GM12878 (cell line): ENCODE measurements at regions not wholly inside any gene's neighbourhood (a gene's known extent, or its start where the extent isn't known, plus 50 kb on each side); places are given as distances from the start of the nearest gene placed in this dataset.

ENCODE experiments used
- ATAC-seq: fragments of 200-7000 bp; cut with Tn5 transposase; 3 replicates; pipeline ENCODE4 v1.9.1; 2020; ENCODE audit warnings: mild to moderate bottlenecking, moderate library complexity
- BruUV-seq: library from RNA; stranded (reverse); fragments of 400-500 nt; replicated peaks from 2 replicates; lab custom pipeline; 2021; lab: Mats Ljungman, UMichigan
- CTCF ChIA-PET: fragments of 300-600 bp; sonication (Branson Sonifier 250); formaldehyde crosslinking; extraction: SDS; loops from one replicate; lab custom pipeline; 2021; ENCODE audit warnings: inconsistent platforms; lab: Yijun Ruan, JAX
- POLR2A ChIA-PET: fragments of 350-600 bp; formaldehyde crosslinking; extraction: SDS; loops from one replicate; lab custom pipeline; 2021; ENCODE audit warnings: inconsistent platforms; lab: Charles Lee
- RAD21 ChIA-PET: fragments of 300-600 bp; sonication (Branson Sonifier 250); formaldehyde crosslinking; loops from one replicate; lab custom pipeline; 2023; ENCODE audit warnings: antibody characterized with exemption; ENCODE audit not compliant: unreplicated experiment; lab: Charles Lee
- SMC1A ChIA-PET: fragments of 300-600 bp; sonication (Branson Sonifier 250); formaldehyde crosslinking; loops from one replicate; lab custom pipeline; 2023; ENCODE audit not compliant: unreplicated experiment, uncharacterized antibody; lab: Charles Lee
- DNase-seq: peaks from one replicate; pipeline ENCODE4 v3.0.0-alpha.2; 2011; ENCODE audit warnings: low read depth, low spot score
- FAIRE-seq: peaks from 3 replicates; lab custom pipeline; 2011; peaks lifted over from hg19 to GRCh38; lab: Jason Lieb, UNC
- H2AFZ ChIP-seq: 2 replicates; pipeline ENCODE4 v1.6.0; 2011; ENCODE audit warnings: low read depth, low read length, control low read depth; ENCODE audit not compliant: control insufficient read depth
- H3K27ac ChIP-seq: 2 replicates; pipeline ENCODE4 v1.5.1; 2011; ENCODE audit warnings: control low read depth; ENCODE audit not compliant: control insufficient read depth, insufficient read depth
- H3K27me3 ChIP-seq, 2 experiments: replicated peaks in 1 of 2; 2 replicates each; pipeline versions ENCODE4 v1.6.0 to v1.6.1; 2011; ENCODE audit warnings: low read length in 1 of 2; ENCODE audit not compliant: control insufficient read depth in 2 of 2, insufficient read depth in 2 of 2
- H3K36me3 ChIP-seq, 2 experiments: 2 replicates each; pipeline ENCODE4 v1.5.1; 2011; ENCODE audit warnings: low read length in 1 of 2; ENCODE audit not compliant: control insufficient read depth in 2 of 2, insufficient read depth in 2 of 2
- H3K4me1 ChIP-seq: 2 replicates; pipeline ENCODE4 v1.6.1; 2011; ENCODE audit warnings: mild to moderate bottlenecking, low read length, moderate library complexity, mixed read lengths; ENCODE audit not compliant: control insufficient read depth, insufficient read depth
- H3K4me2 ChIP-seq: 2 replicates; pipeline ENCODE4 v1.6.0; 2011; ENCODE audit warnings: control low read depth; ENCODE audit not compliant: control insufficient read depth, insufficient read depth
- H3K4me3 ChIP-seq: fragments of 200-600 bp; sonication (generic); 2 replicates; pipeline ENCODE4 v1.5.1; 2016
- H3K79me2 ChIP-seq: 2 replicates; pipeline ENCODE4 v1.6.0; 2011; ENCODE audit warnings: low read length; ENCODE audit not compliant: control insufficient read depth, insufficient read depth
- H3K9ac ChIP-seq: 2 replicates; pipeline ENCODE4 v1.8.0; 2011; ENCODE audit warnings: low read length, control low read depth, mixed read lengths; ENCODE audit not compliant: control insufficient read depth, insufficient read depth
- H3K9me3 ChIP-seq: replicated peaks from 3 replicates; pipeline ENCODE4 v1.5.1; 2011; ENCODE audit warnings: mild to moderate bottlenecking, low read length; ENCODE audit not compliant: control insufficient read depth, insufficient read depth
- H4K20me1 ChIP-seq: 2 replicates; pipeline ENCODE4 v1.6.0; 2011; ENCODE audit not compliant: control insufficient read depth, insufficient read depth
- CBFB ChIP-seq: IDR thresholded peaks from 2 replicates; pipeline ENCODE4 v1.6.1; 2016; ENCODE audit warnings: antibody characterized with exemption, low read depth
- CHD4 ChIP-seq: fragments of 200-600 bp; sonication (generic); IDR thresholded peaks from 2 replicates; pipeline ENCODE4 v1.6.1; 2016; ENCODE audit warnings: mild to moderate bottlenecking
- CREM ChIP-seq: IDR thresholded peaks from 2 replicates; pipeline ENCODE4 v1.6.1; 2014; ENCODE audit warnings: antibody characterized with exemption, low read depth
- EP300 ChIP-seq, 2 experiments: fragments of 150-350 bp in 1 of 2; IDR thresholded peaks; 2 replicates each; pipeline ENCODE4 v1.6.1; 2011 to 2012; ENCODE audit warnings: low read depth in 2 of 2, low read length in 2 of 2, borderline replicate concordance in 1 of 2, improper control_type of control experiment in 1 of 2, inconsistent platforms in 1 of 2; ENCODE audit not compliant: control insufficient read depth in 1 of 2
- HDAC2 ChIP-seq: fragments of 200-600 bp; sonication (generic); IDR thresholded peaks from 2 replicates; pipeline ENCODE4 v1.6.1; 2017
- NFXL1 ChIP-seq: fragments of 450-650 bp; IDR thresholded peaks from 2 replicates; pipeline ENCODE4 v1.6.1; 2017; ENCODE audit warnings: antibody characterized with exemption, mild to moderate bottlenecking, borderline replicate concordance
- POLR2AphosphoS2 ChIP-seq: IDR thresholded peaks from 2 replicates; pipeline ENCODE4 v1.6.1; 2011; ENCODE audit warnings: low read depth, mild to moderate bottlenecking, low read length, improper control_type of control experiment, moderate library complexity
- RBBP5 ChIP-seq: fragments of 200-600 bp; sonication (generic); conservative IDR thresholded peaks from 2 replicates; pipeline ENCODE4 v1.6.1; 2016
- SMC3 ChIP-seq: IDR thresholded peaks from 2 replicates; pipeline ENCODE4 v1.6.1; 2011; ENCODE audit warnings: low read length, improper control_type of control experiment, borderline replicate concordance
- STAT3 ChIP-seq: IDR thresholded peaks from 2 replicates; pipeline ENCODE4 v1.6.1; 2011; ENCODE audit warnings: low read depth, low read length, improper control_type of control experiment
- TARDBP ChIP-seq: IDR thresholded peaks from 2 replicates; pipeline ENCODE4 v1.6.1; 2016; ENCODE audit warnings: borderline replicate concordance
- WGBS: methylation state at CpG from one replicate; pipeline ENCODE4 v1.1.6; 2016; ENCODE audit warnings: low lambda C conversion rate; ENCODE audit not compliant: insufficient replicate concordance, insufficient coverage; ENCODE audit errors: missing lambda C conversion rate; 5-methylcytosine and 5-hydroxymethylcytosine counted together
- in situ Hi-C: fragments of 300-500 bp; cut with MboI; formaldehyde crosslinking; loops from 9 replicates; pipeline ENCODE4 v1.14.3; 2018; ENCODE audit warnings: mixed read lengths
- intact Hi-C: fragments of 100-400 bp; cut with micrococcal nuclease; formaldehyde crosslinking; loops from one replicate; pipeline ENCODE4 v1.14.2; 2022; ENCODE audit not compliant: unreplicated experiment
- TF ChIP-seq, protein P1 (sequence below): fragments of 450-650 bp; IDR thresholded peaks from 2 replicates; pipeline ENCODE4 v1.6.1; 2017; ENCODE audit warnings: antibody characterized with exemption, mild to moderate bottlenecking, moderate library complexity
- TF ChIP-seq, protein P2 (sequence below): IDR thresholded peaks from 2 replicates; pipeline ENCODE4 v1.6.1; 2012; ENCODE audit warnings: low read depth, low read length, improper control_type of control experiment
- TF ChIP-seq, protein P3 (sequence below): fragments of 450-650 bp; IDR thresholded peaks from 2 replicates; pipeline ENCODE4 v1.6.1; 2017; ENCODE audit warnings: mild to moderate bottlenecking, moderate library complexity

DNA sequence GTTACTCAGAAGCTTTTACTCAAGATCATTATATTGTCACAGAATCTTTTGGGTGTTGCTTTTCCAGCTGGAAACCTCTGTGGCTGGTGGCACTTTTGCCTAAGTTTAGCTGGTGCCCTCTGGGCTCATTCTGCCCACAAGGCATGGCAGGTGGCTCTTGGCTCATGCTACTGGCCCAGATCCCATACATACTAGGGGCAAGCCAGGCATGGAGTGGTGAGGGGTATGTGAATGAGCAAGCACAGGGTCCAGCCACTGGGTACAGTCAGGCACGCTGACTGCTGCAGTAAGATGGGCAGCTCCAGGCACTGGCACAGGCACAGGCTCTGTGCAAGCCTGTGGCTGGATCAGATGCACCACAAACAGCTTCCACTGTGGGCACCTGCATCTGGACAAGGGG lies 375.0 kb upstream of the SEMA3C start:
- no peak overlapping the region for H2AFZ ChIP-seq
- CTCF ChIA-PET = no interaction called here
- intact Hi-C loops (no loop called here), in situ Hi-C loops (no loop called here)
- no peak overlapping the region for H3K27ac ChIP-seq
- H3K27me3 ChIP-seq = no peaks in the 10 kb centered on the region
- BruUV-seq = no TSS peak
- H3K79me2 ChIP-seq = no peaks in the 10 kb centered on the region
- SMC1A ChIA-PET = no interaction called here
- H3K9me3 ChIP-seq = no peaks in the 10 kb centered on the region
- no peak overlapping the region for H3K9ac ChIP-seq
- ATAC-seq (no peak), FAIRE-seq (no peak), DNase-seq (no peak)
- no peak overlapping the region for H3K4me2 ChIP-seq
- TF ChIP-seq RBBP5 (no peak), EP300 (IDR thresholded peaks at IDR 0.05; ENCODE audit: borderline replicate concordance in 1 of 2, control insufficient read depth in 1 of 2, low read depth in 2 of 2, low read length in 2 of 2) (no peak), TARDBP (no peak), NFXL1 (no peak), STAT3 (no peak), CBFB (no peak), HDAC2 (no peak), POLR2AphosphoS2 (no peak), CREM (no peak), CHD4 (no peak), SMC3 (no peak)
- TF ChIP-seq, protein P1, sequence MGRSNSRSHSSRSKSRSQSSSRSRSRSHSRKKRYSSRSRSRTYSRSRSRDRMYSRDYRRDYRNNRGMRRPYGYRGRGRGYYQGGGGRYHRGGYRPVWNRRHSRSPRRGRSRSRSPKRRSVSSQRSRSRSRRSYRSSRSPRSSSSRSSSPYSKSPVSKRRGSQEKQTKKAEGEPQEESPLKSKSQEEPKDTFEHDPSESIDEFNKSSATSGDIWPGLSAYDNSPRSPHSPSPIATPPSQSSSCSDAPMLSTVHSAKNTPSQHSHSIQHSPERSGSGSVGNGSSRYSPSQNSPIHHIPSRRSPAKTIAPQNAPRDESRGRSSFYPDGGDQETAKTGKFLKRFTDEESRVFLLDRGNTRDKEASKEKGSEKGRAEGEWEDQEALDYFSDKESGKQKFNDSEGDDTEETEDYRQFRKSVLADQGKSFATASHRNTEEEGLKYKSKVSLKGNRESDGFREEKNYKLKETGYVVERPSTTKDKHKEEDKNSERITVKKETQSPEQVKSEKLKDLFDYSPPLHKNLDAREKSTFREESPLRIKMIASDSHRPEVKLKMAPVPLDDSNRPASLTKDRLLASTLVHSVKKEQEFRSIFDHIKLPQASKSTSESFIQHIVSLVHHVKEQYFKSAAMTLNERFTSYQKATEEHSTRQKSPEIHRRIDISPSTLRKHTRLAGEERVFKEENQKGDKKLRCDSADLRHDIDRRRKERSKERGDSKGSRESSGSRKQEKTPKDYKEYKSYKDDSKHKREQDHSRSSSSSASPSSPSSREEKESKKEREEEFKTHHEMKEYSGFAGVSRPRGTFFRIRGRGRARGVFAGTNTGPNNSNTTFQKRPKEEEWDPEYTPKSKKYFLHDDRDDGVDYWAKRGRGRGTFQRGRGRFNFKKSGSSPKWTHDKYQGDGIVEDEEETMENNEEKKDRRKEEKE = no peak
- TF ChIP-seq, protein P2, sequence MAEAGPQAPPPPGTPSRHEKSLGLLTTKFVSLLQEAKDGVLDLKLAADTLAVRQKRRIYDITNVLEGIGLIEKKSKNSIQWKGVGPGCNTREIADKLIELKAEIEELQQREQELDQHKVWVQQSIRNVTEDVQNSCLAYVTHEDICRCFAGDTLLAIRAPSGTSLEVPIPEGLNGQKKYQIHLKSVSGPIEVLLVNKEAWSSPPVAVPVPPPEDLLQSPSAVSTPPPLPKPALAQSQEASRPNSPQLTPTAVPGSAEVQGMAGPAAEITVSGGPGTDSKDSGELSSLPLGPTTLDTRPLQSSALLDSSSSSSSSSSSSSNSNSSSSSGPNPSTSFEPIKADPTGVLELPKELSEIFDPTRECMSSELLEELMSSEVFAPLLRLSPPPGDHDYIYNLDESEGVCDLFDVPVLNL = no peak
- TF ChIP-seq, protein P3, sequence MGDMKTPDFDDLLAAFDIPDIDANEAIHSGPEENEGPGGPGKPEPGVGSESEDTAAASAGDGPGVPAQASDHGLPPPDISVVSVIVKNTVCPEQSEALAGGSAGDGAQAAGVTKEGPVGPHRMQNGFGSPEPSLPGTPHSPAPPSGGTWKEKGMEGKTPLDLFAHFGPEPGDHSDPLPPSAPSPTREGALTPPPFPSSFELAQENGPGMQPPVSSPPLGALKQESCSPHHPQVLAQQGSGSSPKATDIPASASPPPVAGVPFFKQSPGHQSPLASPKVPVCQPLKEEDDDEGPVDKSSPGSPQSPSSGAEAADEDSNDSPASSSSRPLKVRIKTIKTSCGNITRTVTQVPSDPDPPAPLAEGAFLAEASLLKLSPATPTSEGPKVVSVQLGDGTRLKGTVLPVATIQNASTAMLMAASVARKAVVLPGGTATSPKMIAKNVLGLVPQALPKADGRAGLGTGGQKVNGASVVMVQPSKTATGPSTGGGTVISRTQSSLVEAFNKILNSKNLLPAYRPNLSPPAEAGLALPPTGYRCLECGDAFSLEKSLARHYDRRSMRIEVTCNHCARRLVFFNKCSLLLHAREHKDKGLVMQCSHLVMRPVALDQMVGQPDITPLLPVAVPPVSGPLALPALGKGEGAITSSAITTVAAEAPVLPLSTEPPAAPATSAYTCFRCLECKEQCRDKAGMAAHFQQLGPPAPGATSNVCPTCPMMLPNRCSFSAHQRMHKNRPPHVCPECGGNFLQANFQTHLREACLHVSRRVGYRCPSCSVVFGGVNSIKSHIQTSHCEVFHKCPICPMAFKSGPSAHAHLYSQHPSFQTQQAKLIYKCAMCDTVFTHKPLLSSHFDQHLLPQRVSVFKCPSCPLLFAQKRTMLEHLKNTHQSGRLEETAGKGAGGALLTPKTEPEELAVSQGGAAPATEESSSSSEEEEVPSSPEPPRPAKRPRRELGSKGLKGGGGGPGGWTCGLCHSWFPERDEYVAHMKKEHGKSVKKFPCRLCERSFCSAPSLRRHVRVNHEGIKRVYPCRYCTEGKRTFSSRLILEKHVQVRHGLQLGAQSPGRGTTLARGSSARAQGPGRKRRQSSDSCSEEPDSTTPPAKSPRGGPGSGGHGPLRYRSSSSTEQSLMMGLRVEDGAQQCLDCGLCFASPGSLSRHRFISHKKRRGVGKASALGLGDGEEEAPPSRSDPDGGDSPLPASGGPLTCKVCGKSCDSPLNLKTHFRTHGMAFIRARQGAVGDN = no peak
- no peaks in the 10 kb centered on the region for H3K4me1 ChIP-seq
- RAD21 ChIA-PET = no interaction called here
- no peak overlapping the region for H3K4me3 ChIP-seq
- POLR2A ChIA-PET = no interaction called here
- 0% methylated on average over 1 of the region's 1 CpG for WGBS
- no peaks in the 10 kb centered on the region for H4K20me1 ChIP-seq
- H3K36me3 ChIP-seq = no peaks in the 10 kb centered on the region
